Spleen (tissue), 11 donors: ENCODE measurements at regions not wholly inside any gene's neighbourhood (a gene's known extent, or its start where the extent isn't known, plus 50 kb on each side); places are given as distances from the start of the nearest gene placed in this dataset.

Experiments
- DNase-seq: peaks from one replicate; pipeline ENCODE4 v3.0.0-alpha.2; 2020
- H3K27ac ChIP-seq, 8 donors: fragments of 200-600 bp; sonication (generic) in 7 of 8; 1 replicate in 4 of 8; 2 replicates in 4 of 8; pipeline versions ENCODE4 v1.5.0 to v1.8.0; 2016 to 2021; ENCODE audit warnings: inconsistent platforms in 4 of 8, mild to moderate bottlenecking in 4 of 8, moderate library complexity in 1 of 8
- H3K27me3 ChIP-seq, 7 donors: fragments of 200-600 bp; sonication (generic) in 6 of 7; replicated peaks in 1 of 7; 1 replicate in 4 of 7; 2 replicates in 3 of 7; pipeline versions ENCODE4 v1.5.0 to v1.8.0; 2016 to 2021; ENCODE audit warnings: inconsistent platforms in 3 of 7, mild to moderate bottlenecking in 1 of 7
- H3K36me3 ChIP-seq, 6 donors: fragments of 200-600 bp; sonication (generic) in 5 of 6; 1 replicate in 4 of 6; 2 replicates in 2 of 6; pipeline versions ENCODE4 v1.5.0 to v1.8.0; 2016 to 2021; ENCODE audit warnings: inconsistent platforms in 2 of 6
- H3K4me1 ChIP-seq, 6 donors: fragments of 200-600 bp; sonication (generic) in 5 of 6; 1 replicate in 3 of 6; 2 replicates in 3 of 6; pipeline versions ENCODE4 v1.5.0 to v1.8.0; 2016 to 2021; ENCODE audit warnings: inconsistent platforms in 3 of 6
- H3K4me3 ChIP-seq, 8 donors: fragments of 200-600 bp; sonication (generic) in 7 of 8; 1 replicate in 4 of 8; 2 replicates in 4 of 8; pipeline versions ENCODE4 v1.5.0 to v1.8.0; 2016 to 2021; ENCODE audit warnings: inconsistent platforms in 4 of 8, mild to moderate bottlenecking in 4 of 8, moderate library complexity in 2 of 8
- H3K9me3 ChIP-seq, 8 donors: fragments of 200-600 bp; sonication (generic) in 7 of 8; 1 replicate in 4 of 8; 2 replicates in 4 of 8; pipeline versions ENCODE4 v1.5.0 to v1.8.0; 2016 to 2021; ENCODE audit warnings: inconsistent platforms in 4 of 8
- CTCF ChIP-seq, 11 experiments: fragments of 200-600 bp in 7 of 11; fragments of 450-650 bp in 4 of 11; sonication (generic) in 4 of 11; IDR thresholded peaks in 8 of 11; conservative IDR thresholded peaks in 3 of 11; 1 replicate in 7 of 11; 2 replicates in 4 of 11; pipeline versions ENCODE4 v1.4.0 to v1.8.0; 2016 to 2021; ENCODE audit warnings: antibody characterized with exemption in 11 of 11, inconsistent platforms in 4 of 11, mild to moderate bottlenecking in 1 of 11
- POLR2A ChIP-seq, 3 donors: fragments of 450-650 bp; IDR thresholded peaks; one replicate each; pipeline ENCODE4 v1.5.1; 2017; ENCODE audit warnings: antibody characterized with exemption in 3 of 3, mild to moderate bottlenecking in 1 of 3
- POLR2AphosphoS5 ChIP-seq, 3 donors: sonication (generic); formaldehyde crosslinking; IDR thresholded peaks; one replicate each; pipeline ENCODE4 v1.5.1; 2017; ENCODE audit warnings: antibody characterized with exemption in 3 of 3
- WGBS, 5 donors: extraction: QIAGEN DNeasy Blood & Tissue Kit in 3 of 5; methylation state at CpG; one replicate each; pipeline versions ENCODE4 v1.1.5 to v1.1.7; 2013 to 2018; 5-methylcytosine and 5-hydroxymethylcytosine counted together
- intact Hi-C: fragments of 100-400 bp; cut with DNase I; formaldehyde crosslinking; loops from one replicate; pipeline ENCODE4 v1.15.0; 2023; ENCODE audit warnings: low total_unique reads
- donor health status: healthy with polysubstance abuse.
- donor health status: DM: no; HTN: no; CAD: no; lungs with moderate emphysema.
- donor health status: DM: no; HTN: no; CAD: no.
- donor health status: Bipolar disorder and iron deficiency.
- donor health status: healthy.
- donor health status: DM: no; HTN: no; CAD: no.
- donor health status: DM: yes; HTN: yes; CAD: no.

GRCh38 chr4:53779025-53779424 is 187.7 kb upstream of the LNX1 start:
- Histone ChIP-seq H3K27ac (no peak overlapping the region), H3K36me3 (no peaks in the 10 kb centered on the region), H3K4me3 (no peak overlapping the region), H3K9me3 (no peaks in the 10 kb centered on the region), H3K4me1 (no peaks in the 10 kb centered on the region), H3K27me3 (no peaks in the 10 kb centered on the region)
- TF ChIP-seq POLR2AphosphoS5 (IDR thresholded peaks at IDR 0.05) (no peak), POLR2A (IDR thresholded peaks at IDR 0.05) (no peak), CTCF (IDR thresholded peaks at IDR 0.05 in 8 of 11, conservative IDR thresholded peaks at IDR 0.05 in 3 of 11) (no peak)
- no peak for DNase-seq
- 76 to 87% (median 84%) methylated on average over 3 of the region's 3 CpGs for whole genome bisulfite sequencing, 5 donors
- intact Hi-C loops = no loop called here

- DNase-seq = no peak
- H3K4me1 ChIP-seq = no peaks in the 10 kb centered on the region
- no peaks in the 10 kb centered on the region for H3K36me3 ChIP-seq
- no peak overlapping the region for H3K27ac ChIP-seq
- no peaks in the 10 kb centered on the region for H3K9me3 ChIP-seq
- TF ChIP-seq CTCF (IDR thresholded peaks at IDR 0.05 in 8 of 11, conservative IDR thresholded peaks at IDR 0.05 in 3 of 11) (no peak), POLR2AphosphoS5 (IDR thresholded peaks at IDR 0.05) (no peak), POLR2A (IDR thresholded peaks at IDR 0.05) (no peak)
- 79 to 90% (median 87%) methylated on average over 2 of the region's 2 CpGs for WGBS, 5 donors
- intact Hi-C loops = no loop called here
- H3K27me3 ChIP-seq = no peaks in the 10 kb centered on the region
- H3K4me3 ChIP-seq = no peak overlapping the region
Observed at GRCh38 chr4:53778155-53778554, 186.9 kb upstream of the LNX1 start.

- H3K36me3 ChIP-seq = no peaks in the 10 kb centered on the region
- no peaks in the 10 kb centered on the region for H3K27me3 ChIP-seq
- TF ChIP-seq POLR2AphosphoS5 (IDR thresholded peaks at IDR 0.05) = no peak
- no peak for TF ChIP-seq CTCF (IDR thresholded peaks at IDR 0.05 in 8 of 11, conservative IDR thresholded peaks at IDR 0.05 in 3 of 11)
- no peak for TF ChIP-seq POLR2A (IDR thresholded peaks at IDR 0.05)
- DNase-seq = no peak
- H3K4me1 ChIP-seq = no peaks in the 10 kb centered on the region
- no peaks in the 10 kb centered on the region for H3K9me3 ChIP-seq
- H3K27ac ChIP-seq = no peak overlapping the region
- 53 to 66% (median 61%) methylated on average over 4 of the region's 4 CpGs for WGBS, 5 donors
- intact Hi-C loops = no loop called here
- no peak overlapping the region for H3K4me3 ChIP-seq
Observed at GRCh38 chr4:53777244-53777984, 186.1 kb upstream of the LNX1 start.

GRCh38 chr4:53776141-53776540 is 184.9 kb upstream of the LNX1 start:
- no peaks in the 10 kb centered on the region for H3K4me1 ChIP-seq
- TF ChIP-seq POLR2AphosphoS5 (IDR thresholded peaks at IDR 0.05) (no peak), CTCF (IDR thresholded peaks at IDR 0.05 in 8 of 11, conservative IDR thresholded peaks at IDR 0.05 in 3 of 11) (no peak), POLR2A (IDR thresholded peaks at IDR 0.05) (no peak)
- intact Hi-C loops = no loop called here
- WGBS, 5 donors = 91 to 96% (median 92%) methylated on average over 2 of the region's 2 CpGs
- H3K27ac ChIP-seq = no peak overlapping the region
- no peaks in the 10 kb centered on the region for H3K36me3 ChIP-seq
- no peaks in the 10 kb centered on the region for H3K27me3 ChIP-seq
- no peaks in the 10 kb centered on the region for H3K9me3 ChIP-seq
- DNase-seq = no peak
- H3K4me3 ChIP-seq = no peak overlapping the region
